ENCODE measurements at regions not wholly inside any gene's neighbourhood (a gene's known extent, or its start where the extent isn't known, plus 50 kb on each side); places are given as distances from the start of the nearest gene placed in this dataset.

DNA sequence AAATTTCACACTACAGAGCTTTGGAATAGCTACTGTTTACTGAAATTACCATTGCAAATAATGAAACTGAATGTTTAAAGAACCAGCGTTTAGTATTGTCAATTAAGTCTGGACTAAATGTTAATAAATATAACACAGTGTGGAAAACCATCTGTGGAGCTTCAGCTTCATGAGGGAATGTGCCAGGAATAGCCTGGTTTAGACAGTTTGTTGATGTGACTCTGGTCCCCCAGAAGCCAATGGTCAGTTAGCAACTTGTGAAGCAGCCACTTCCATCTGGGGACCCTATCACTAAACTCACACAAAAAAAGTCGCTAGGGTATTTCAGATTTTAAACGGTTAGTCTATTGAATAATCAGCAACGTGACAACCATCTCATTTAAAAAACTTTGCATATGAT is 207.8 kb downstream of the RAMP3 start:
- no peak overlapping the region for H3K4me3 ChIP-seq (ENCODE audit: low read length)
- TF ChIP-seq, protein P1, sequence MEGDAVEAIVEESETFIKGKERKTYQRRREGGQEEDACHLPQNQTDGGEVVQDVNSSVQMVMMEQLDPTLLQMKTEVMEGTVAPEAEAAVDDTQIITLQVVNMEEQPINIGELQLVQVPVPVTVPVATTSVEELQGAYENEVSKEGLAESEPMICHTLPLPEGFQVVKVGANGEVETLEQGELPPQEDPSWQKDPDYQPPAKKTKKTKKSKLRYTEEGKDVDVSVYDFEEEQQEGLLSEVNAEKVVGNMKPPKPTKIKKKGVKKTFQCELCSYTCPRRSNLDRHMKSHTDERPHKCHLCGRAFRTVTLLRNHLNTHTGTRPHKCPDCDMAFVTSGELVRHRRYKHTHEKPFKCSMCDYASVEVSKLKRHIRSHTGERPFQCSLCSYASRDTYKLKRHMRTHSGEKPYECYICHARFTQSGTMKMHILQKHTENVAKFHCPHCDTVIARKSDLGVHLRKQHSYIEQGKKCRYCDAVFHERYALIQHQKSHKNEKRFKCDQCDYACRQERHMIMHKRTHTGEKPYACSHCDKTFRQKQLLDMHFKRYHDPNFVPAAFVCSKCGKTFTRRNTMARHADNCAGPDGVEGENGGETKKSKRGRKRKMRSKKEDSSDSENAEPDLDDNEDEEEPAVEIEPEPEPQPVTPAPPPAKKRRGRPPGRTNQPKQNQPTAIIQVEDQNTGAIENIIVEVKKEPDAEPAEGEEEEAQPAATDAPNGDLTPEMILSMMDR (conservative IDR thresholded peaks at IDR 0.05; ENCODE audit: low read length) = no peak
- DNase-seq (ENCODE audit: low read depth) = no peak

DNA sequence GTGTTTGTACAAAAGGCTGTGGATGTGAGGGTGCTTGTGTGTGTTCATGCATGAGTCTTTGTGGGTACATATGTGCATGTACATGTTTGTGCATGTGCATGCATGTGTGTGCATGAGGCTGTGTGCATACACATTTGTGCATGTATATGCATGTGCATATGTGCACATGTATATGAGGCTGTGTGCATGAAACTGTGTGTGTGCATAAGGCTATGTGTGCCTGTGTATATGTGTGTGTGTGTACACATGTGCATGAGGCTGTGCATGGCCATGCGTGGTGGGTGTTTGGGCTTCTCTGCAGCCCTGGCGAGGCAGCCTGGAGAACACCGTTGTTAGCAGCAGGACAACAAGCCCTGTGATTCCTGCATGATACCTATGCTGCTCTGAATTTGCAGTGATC is 207.7 kb upstream of the ADCY1 start:
- DNase-seq (ENCODE audit: low read depth) = no peak
- no peak overlapping the region for H3K4me3 ChIP-seq (ENCODE audit: low read length)
- TF ChIP-seq, protein P1 (conservative IDR thresholded peaks at IDR 0.05; ENCODE audit: low read length) = no peak

DNA sequence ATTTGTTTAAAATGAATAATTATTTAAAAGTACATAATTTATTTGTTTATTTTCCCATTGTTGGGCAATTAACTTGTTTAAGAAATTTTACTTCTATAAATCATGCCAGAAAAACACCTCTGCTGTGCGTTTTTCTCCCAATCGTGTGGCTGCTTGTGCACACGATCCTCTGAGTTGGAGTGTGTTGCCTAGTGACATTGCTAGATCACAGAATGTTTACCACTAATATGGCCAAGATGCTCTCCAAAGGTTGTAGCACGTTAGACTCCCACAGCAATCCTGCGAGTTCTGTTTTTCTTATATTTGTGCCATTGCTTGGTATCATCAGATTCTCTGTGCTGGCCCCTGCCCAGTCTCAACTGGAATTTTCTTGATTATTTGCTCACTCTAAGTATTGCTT is 207.1 kb upstream of the ADCY1 start:
- DNase-seq (ENCODE audit: low read depth) = no peak
- TF ChIP-seq, protein P1 (conservative IDR thresholded peaks at IDR 0.05; ENCODE audit: low read length) = no peak

DNA sequence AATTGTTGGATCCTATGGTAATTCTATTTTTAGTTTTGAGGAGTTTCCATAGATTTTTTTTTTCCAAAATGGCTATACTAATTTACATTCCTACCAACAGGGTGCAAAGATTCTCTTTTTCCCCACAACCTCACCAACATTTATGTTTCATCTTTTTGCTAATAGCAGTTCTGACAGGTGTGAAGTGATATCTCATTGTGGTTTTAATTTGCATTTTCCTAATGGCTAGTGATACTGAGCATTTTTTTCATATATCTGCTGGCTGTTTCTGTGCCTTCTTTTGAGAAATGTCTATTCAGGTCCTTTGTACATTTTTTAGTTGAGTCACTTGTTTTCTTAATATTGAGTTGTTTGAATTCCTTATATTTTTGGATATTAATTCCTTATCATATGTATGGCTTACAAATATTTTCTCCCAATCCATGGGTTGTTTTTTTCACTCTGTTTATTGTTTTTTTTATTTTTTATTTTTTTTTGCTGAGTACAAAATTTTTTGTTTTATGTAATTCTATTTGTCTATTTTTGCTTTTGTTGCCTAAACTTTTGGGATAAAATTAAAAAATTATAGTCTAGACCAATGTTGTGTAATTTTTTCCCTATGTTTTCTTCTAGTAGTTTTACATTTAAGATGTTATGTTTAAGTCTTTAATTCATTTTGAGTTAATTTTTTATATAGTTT is 205.9 kb upstream of the ADCY1 start:
- H3K4me3 ChIP-seq (ENCODE audit: low read length) = no peak overlapping the region
- TF ChIP-seq, protein P1 (conservative IDR thresholded peaks at IDR 0.05; ENCODE audit: low read length) = no peak; the same call in 1 of the 2 replicates
- DNase-seq (ENCODE audit: low read depth) = no peak

More for the DNA sequence above, 207.1 kb upstream of the ADCY1 start:
- no peak overlapping the region for H3K4me3 ChIP-seq (ENCODE audit: low read length)

DNA sequence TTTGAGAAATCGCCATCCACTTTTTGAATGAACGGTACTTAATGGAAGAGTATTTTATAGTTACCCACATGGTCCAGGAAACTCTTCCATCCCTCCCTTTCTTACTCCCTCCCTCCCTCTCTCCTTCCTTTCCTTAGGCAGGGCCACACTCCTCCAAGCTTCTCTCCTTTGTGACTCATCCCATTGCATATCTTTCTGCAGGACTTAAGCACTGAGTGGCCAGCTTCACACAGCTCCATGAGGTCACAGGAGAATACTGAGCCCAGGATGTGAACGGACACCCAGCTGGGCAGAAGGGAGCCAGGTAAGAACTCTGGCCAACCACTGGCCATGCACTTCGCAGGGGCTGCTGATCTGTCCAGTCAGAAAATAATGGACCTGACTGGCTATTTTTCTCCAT is 189.7 kb upstream of the ADCY1 start:
- H3K4me3 ChIP-seq (ENCODE audit: low read length) = no peak overlapping the region
- DNase-seq (ENCODE audit: low read depth) = peak; percentile 13

DNA sequence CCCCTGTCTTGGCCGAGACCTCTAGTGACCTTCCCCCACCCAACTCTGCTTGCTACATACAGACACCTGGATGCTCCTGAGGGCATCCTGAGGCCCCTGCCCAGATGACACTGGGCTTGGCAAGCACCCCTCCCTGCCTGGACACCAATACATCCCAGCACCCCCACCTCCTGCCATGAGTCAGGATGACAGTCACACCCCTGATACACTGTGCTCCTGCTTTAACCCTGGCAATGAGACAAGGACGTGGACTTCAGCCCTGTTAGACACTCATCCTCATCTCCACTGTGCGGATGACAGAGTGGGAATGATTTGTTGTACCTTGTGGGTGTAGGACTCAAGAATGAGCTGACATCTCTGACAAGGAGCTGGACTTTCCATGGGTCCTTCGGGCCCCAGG is 186.3 kb upstream of the ADCY1 start:
- TF ChIP-seq, protein P1 (conservative IDR thresholded peaks at IDR 0.05; ENCODE audit: low read length) = no peak
- H3K4me3 ChIP-seq (ENCODE audit: low read length) = no peak overlapping the region
- no peak for DNase-seq (ENCODE audit: low read depth)

More for the DNA sequence above, 189.7 kb upstream of the ADCY1 start:
- TF ChIP-seq, protein P1 (conservative IDR thresholded peaks at IDR 0.05; ENCODE audit: low read length) = no peak

GRCh38 chr7:45389073-45389872 is 184.9 kb upstream of the ADCY1 start:
- no peak overlapping the region for H3K4me3 ChIP-seq (ENCODE audit: low read length)
- TF ChIP-seq, protein P1 (conservative IDR thresholded peaks at IDR 0.05; ENCODE audit: low read length) = no peak
- DNase-seq (ENCODE audit: low read depth) = no peak
